ENCODE measurements at regions not wholly inside any gene's neighbourhood (a gene's known extent, or its start where the extent isn't known, plus 50 kb on each side); places are given as distances from the start of the nearest gene placed in this dataset.

GRCh38 chr18:51862051-51862715 lies 477.8 kb upstream of the DCC start:
- no peak for TF ChIP-seq CTCF (IDR thresholded peaks at IDR 0.05; ENCODE audit: borderline replicate concordance, extremely low read depth, low read length, poor library complexity, severe bottlenecking)
- TF ChIP-seq EZH2 (IDR thresholded peaks at IDR 0.05; ENCODE audit: borderline replicate concordance, low read depth, low read length, severe bottlenecking) = no peak
